ENCODE measurements at regions not wholly inside any gene's neighbourhood (a gene's known extent, or its start where the extent isn't known, plus 50 kb on each side); places are given as distances from the start of the nearest gene placed in this dataset.

- Histone ChIP-seq H3K27me3 (no peaks in the 10 kb centered on the region), H3K27ac (no peak overlapping the region), H3K36me3 (ENCODE audit: low read depth, missing control alignments) (no peaks in the 10 kb centered on the region), H3K4me3 (no peak overlapping the region), H3K9me3 (no peaks in the 10 kb centered on the region), H3K4me1 (no peaks in the 10 kb centered on the region)
- intact Hi-C loops (cut with DNase I; ENCODE audit: low total_unique reads) = no loop called here
- DNase-seq = no peak
- WGBS, 2 donors = 90 to 93% methylated on average over 2 of the region's 2 CpGs
- TF ChIP-seq CTCF (IDR thresholded peaks at IDR 0.05) (no peak), POLR2A (IDR thresholded peaks at IDR 0.05) (no peak)
Measured at GRCh38 chr5:112560371-112560770, 141.3 kb upstream of the EPB41L4A start.

- TF ChIP-seq CTCF (IDR thresholded peaks at IDR 0.05) (no peak), POLR2A (IDR thresholded peaks at IDR 0.05) (no peak)
- no peak overlapping the region for H3K4me3 ChIP-seq
- DNase-seq = no peak
- H3K9me3 ChIP-seq = no peaks in the 10 kb centered on the region
- no peaks in the 10 kb centered on the region for H3K36me3 ChIP-seq (ENCODE audit: low read depth, missing control alignments)
- no peaks in the 10 kb centered on the region for H3K4me1 ChIP-seq
- intact Hi-C loops (cut with DNase I; ENCODE audit: low total_unique reads) = no loop called here
- 82 to 92% methylated on average over 4 to 5 of the region's 5 CpGs for WGBS, 2 donors
- H3K27me3 ChIP-seq = no peaks in the 10 kb centered on the region
- no peak overlapping the region for H3K27ac ChIP-seq
Measured at GRCh38 chr5:112563169-112563826, 144.2 kb upstream of the EPB41L4A start.

- Histone ChIP-seq H3K4me1 (no peaks in the 10 kb centered on the region), H3K27ac (no peak overlapping the region), H3K36me3 (ENCODE audit: low read depth, missing control alignments) (no peaks in the 10 kb centered on the region), H3K9me3 (no peaks in the 10 kb centered on the region), H3K27me3 (no peaks in the 10 kb centered on the region), H3K4me3 (no peak overlapping the region)
- DNase-seq = no peak
- WGBS, 2 donors = 82 to 93% methylated on average over 1 of the region's 1 CpG
- intact Hi-C loops (cut with DNase I; ENCODE audit: low total_unique reads) = no loop called here
- TF ChIP-seq CTCF (IDR thresholded peaks at IDR 0.05) (no peak), POLR2A (IDR thresholded peaks at IDR 0.05) (no peak)
Measured at GRCh38 chr5:112566251-112566650, 147.2 kb upstream of the EPB41L4A start.

- H3K27me3 ChIP-seq = no peaks in the 10 kb centered on the region
- no peaks in the 10 kb centered on the region for H3K4me1 ChIP-seq
- intact Hi-C loops (cut with DNase I; ENCODE audit: low total_unique reads) = no loop called here
- no peak for DNase-seq
- no peak overlapping the region for H3K27ac ChIP-seq
- H3K9me3 ChIP-seq = no peaks in the 10 kb centered on the region
- no peak overlapping the region for H3K4me3 ChIP-seq
- H3K36me3 ChIP-seq (ENCODE audit: low read depth, missing control alignments) = no peaks in the 10 kb centered on the region
- no peak for TF ChIP-seq CTCF (IDR thresholded peaks at IDR 0.05)
- no peak for TF ChIP-seq POLR2A (IDR thresholded peaks at IDR 0.05)
Measured at GRCh38 chr5:112569596-112569995, 150.5 kb upstream of the EPB41L4A start.

- no peaks in the 10 kb centered on the region for H3K9me3 ChIP-seq
- H3K27ac ChIP-seq = no peak overlapping the region
- no peak for DNase-seq
- intact Hi-C loops (cut with DNase I; ENCODE audit: low total_unique reads) = no loop called here
- no peaks in the 10 kb centered on the region for H3K4me1 ChIP-seq
- TF ChIP-seq POLR2A (IDR thresholded peaks at IDR 0.05) (no peak), CTCF (IDR thresholded peaks at IDR 0.05) (no peak)
- H3K36me3 ChIP-seq (ENCODE audit: low read depth, missing control alignments) = no peaks in the 10 kb centered on the region
- H3K4me3 ChIP-seq = no peak overlapping the region
- 94 to 98% methylated on average over 4 of the region's 4 CpGs for WGBS, 2 donors
- no peaks in the 10 kb centered on the region for H3K27me3 ChIP-seq
Measured at GRCh38 chr5:112570708-112571444, 151.8 kb upstream of the EPB41L4A start.
